ENCODE measurements at regions not wholly inside any gene's neighbourhood (a gene's known extent, or its start where the extent isn't known, plus 50 kb on each side); places are given as distances from the start of the nearest gene placed in this dataset.

GRCh38 chr5:61687371-61687770 lies 355.3 kb downstream of the ZSWIM6 start:
- no peak for DNase-seq (ENCODE audit: low spot score)

GRCh38 chr5:61689153-61689846 lies 357.2 kb downstream of the ZSWIM6 start:
- no peak for DNase-seq (ENCODE audit: low spot score)

- DNase-seq (ENCODE audit: low spot score), result no peak
Observed at GRCh38 chr5:61697809-61698558, 365.9 kb downstream of the ZSWIM6 start.

GRCh38 chr5:61701877-61702602 lies 370.0 kb downstream of the ZSWIM6 start:
- DNase-seq (ENCODE audit: low spot score), result no peak

GRCh38 chr5:61702784-61703183 lies 370.7 kb downstream of the ZSWIM6 start:
- no peak for DNase-seq (ENCODE audit: low spot score)

GRCh38 chr5:61704289-61704688 lies 372.2 kb downstream of the ZSWIM6 start:
- DNase-seq (ENCODE audit: low spot score), result no peak

GRCh38 chr5:61706751-61707150 lies 374.7 kb downstream of the ZSWIM6 start:
- no peak for DNase-seq (ENCODE audit: low spot score)

- no peak for DNase-seq (ENCODE audit: low spot score)
Observed at GRCh38 chr5:61719124-61719523, 387.1 kb downstream of the ZSWIM6 start.

GRCh38 chr5:61720829-61721228 lies 388.8 kb downstream of the ZSWIM6 start:
- no peak for DNase-seq (ENCODE audit: low spot score)

- no peak for DNase-seq (ENCODE audit: low spot score)
Observed at GRCh38 chr5:61724102-61724501, 392.0 kb downstream of the ZSWIM6 start.

- no peak for DNase-seq (ENCODE audit: low spot score)
Observed at GRCh38 chr5:61728287-61728686, 396.2 kb downstream of the ZSWIM6 start.

GRCh38 chr5:61730866-61731265 lies 398.8 kb downstream of the ZSWIM6 start:
- no peak for DNase-seq (ENCODE audit: low spot score)

- DNase-seq (ENCODE audit: low spot score), result no peak
Observed at GRCh38 chr5:61731267-61731945, 399.3 kb downstream of the ZSWIM6 start.

- DNase-seq (ENCODE audit: low spot score), result no peak
Observed at GRCh38 chr5:61731946-61732314, 399.9 kb downstream of the ZSWIM6 start.

- DNase-seq (ENCODE audit: low spot score), result no peak
Observed at GRCh38 chr5:61732369-61732768, 400.3 kb downstream of the ZSWIM6 start.

- no peak for DNase-seq (ENCODE audit: low spot score)
Observed at GRCh38 chr5:61732796-61733195, 400.7 kb downstream of the ZSWIM6 start.

- DNase-seq (ENCODE audit: low spot score), result no peak
Observed at GRCh38 chr5:61734001-61734400, 401.9 kb downstream of the ZSWIM6 start.

- DNase-seq (ENCODE audit: low spot score), result no peak
Observed at GRCh38 chr5:61734966-61735365, 402.9 kb downstream of the ZSWIM6 start.

- DNase-seq (ENCODE audit: low spot score), result no peak
Observed at GRCh38 chr5:61735531-61735930, 403.5 kb downstream of the ZSWIM6 start.

- DNase-seq (ENCODE audit: low spot score), result no peak
Observed at GRCh38 chr5:61735995-61736394, 403.9 kb downstream of the ZSWIM6 start.

- no peak for DNase-seq (ENCODE audit: low spot score)
Observed at GRCh38 chr5:61737301-61737963, 405.4 kb downstream of the ZSWIM6 start.

- DNase-seq (ENCODE audit: low spot score), result no peak
Observed at GRCh38 chr5:61737964-61738340, 405.9 kb downstream of the ZSWIM6 start.
